ENCODE measurements at regions not wholly inside any gene's neighbourhood (a gene's known extent, or its start where the extent isn't known, plus 50 kb on each side); places are given as distances from the start of the nearest gene placed in this dataset.

- WGBS, 5 donors, result 67 to 75% (median 73%) methylated on average over 3 of the region's 3 CpGs
- no peak for DNase-seq
- intact Hi-C loops (cut with DNase I; ENCODE audit: low total_unique reads), result no loop called here
- Histone ChIP-seq H3K27ac (no peak overlapping the region), H3K4me1 (no peaks in the 10 kb centered on the region), H3K36me3 (no peaks in the 10 kb centered on the region), H3K27me3 (no peaks in the 10 kb centered on the region), H3K9me3 (no peaks in the 10 kb centered on the region), H3K4me3 (no peak overlapping the region)
- TF ChIP-seq EP300 (IDR thresholded peaks at IDR 0.05) (no peak), POLR2A (IDR thresholded peaks at IDR 0.05) (no peak), POLR2AphosphoS5 (IDR thresholded peaks at IDR 0.05) (no peak)
- TF ChIP-seq, protein P1, sequence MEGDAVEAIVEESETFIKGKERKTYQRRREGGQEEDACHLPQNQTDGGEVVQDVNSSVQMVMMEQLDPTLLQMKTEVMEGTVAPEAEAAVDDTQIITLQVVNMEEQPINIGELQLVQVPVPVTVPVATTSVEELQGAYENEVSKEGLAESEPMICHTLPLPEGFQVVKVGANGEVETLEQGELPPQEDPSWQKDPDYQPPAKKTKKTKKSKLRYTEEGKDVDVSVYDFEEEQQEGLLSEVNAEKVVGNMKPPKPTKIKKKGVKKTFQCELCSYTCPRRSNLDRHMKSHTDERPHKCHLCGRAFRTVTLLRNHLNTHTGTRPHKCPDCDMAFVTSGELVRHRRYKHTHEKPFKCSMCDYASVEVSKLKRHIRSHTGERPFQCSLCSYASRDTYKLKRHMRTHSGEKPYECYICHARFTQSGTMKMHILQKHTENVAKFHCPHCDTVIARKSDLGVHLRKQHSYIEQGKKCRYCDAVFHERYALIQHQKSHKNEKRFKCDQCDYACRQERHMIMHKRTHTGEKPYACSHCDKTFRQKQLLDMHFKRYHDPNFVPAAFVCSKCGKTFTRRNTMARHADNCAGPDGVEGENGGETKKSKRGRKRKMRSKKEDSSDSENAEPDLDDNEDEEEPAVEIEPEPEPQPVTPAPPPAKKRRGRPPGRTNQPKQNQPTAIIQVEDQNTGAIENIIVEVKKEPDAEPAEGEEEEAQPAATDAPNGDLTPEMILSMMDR (IDR thresholded peaks at IDR 0.05), result no peak
These were observed 99.9 kb upstream of the KCNN2 start for GRCh38 chr5:114261989-114262388.

- Histone ChIP-seq H3K27me3 (no peaks in the 10 kb centered on the region), H3K9me3 (no peaks in the 10 kb centered on the region), H3K4me3 (no peak overlapping the region), H3K4me1 (no peaks in the 10 kb centered on the region), H3K36me3 (no peaks in the 10 kb centered on the region), H3K27ac (no peak overlapping the region)
- 24 to 43% (median 38%) methylated on average over 2 of the region's 2 CpGs for WGBS, 5 donors
- intact Hi-C loops (cut with DNase I; ENCODE audit: low total_unique reads), result no loop called here
- no peak for TF ChIP-seq POLR2A (IDR thresholded peaks at IDR 0.05)
- TF ChIP-seq POLR2AphosphoS5 (IDR thresholded peaks at IDR 0.05), result no peak
- TF ChIP-seq, protein P1 (IDR thresholded peaks at IDR 0.05), result no peak
- no peak for TF ChIP-seq EP300 (IDR thresholded peaks at IDR 0.05)
- no peak for DNase-seq
These were observed 96.3 kb upstream of the KCNN2 start for GRCh38 chr5:114265432-114266060.

GRCh38 chr5:114266374-114266773 is 95.5 kb upstream of the KCNN2 start:
- intact Hi-C loops (cut with DNase I; ENCODE audit: low total_unique reads), result no loop called here
- 68 to 93% (median 83%) methylated on average over 1 of the region's 1 CpG for WGBS, 5 donors

DNA sequence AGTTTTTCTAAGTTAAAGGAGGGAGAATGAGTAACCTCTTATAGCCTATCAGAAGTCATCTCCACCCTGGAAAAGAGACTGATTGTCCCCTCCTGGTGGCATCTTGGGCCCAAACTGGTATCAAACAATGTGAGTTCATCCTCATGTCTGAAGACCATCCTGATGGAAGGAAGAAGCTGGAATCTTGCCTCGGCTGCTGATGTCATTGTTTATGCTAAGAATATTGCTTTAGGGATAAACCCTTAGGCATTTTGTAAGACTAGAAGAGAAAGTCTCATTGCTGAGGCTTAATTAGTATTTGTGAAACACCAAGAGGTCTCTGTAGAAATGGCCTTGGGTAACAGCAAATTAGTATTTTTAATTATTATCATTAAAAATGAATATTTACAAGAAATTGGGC is 65.7 kb upstream of the KCNN2 start:
- intact Hi-C loops (cut with DNase I; ENCODE audit: low total_unique reads), result no loop called here
- DNase-seq, result no peak
- Histone ChIP-seq H3K4me1 (no peaks in the 10 kb centered on the region), H3K36me3 (no peaks in the 10 kb centered on the region), H3K27ac (no peak overlapping the region), H3K27me3 (no peaks in the 10 kb centered on the region), H3K9me3 (no peaks in the 10 kb centered on the region), H3K4me3 (no peak overlapping the region)
- TF ChIP-seq POLR2AphosphoS5 (IDR thresholded peaks at IDR 0.05) (no peak), POLR2A (IDR thresholded peaks at IDR 0.05) (no peak), EP300 (IDR thresholded peaks at IDR 0.05) (no peak)
- TF ChIP-seq, protein P1 (IDR thresholded peaks at IDR 0.05), result no peak
- WGBS, 5 donors, result 56 to 81% (median 75%) methylated on average over 1 of the region's 1 CpG

More at GRCh38 chr5:114266374-114266773, 95.5 kb upstream of the KCNN2 start:
- H3K27me3 ChIP-seq, result no peaks in the 10 kb centered on the region
- no peak overlapping the region for H3K27ac ChIP-seq
- no peak for DNase-seq
- TF ChIP-seq POLR2AphosphoS5 (IDR thresholded peaks at IDR 0.05), result no peak
- TF ChIP-seq POLR2A (IDR thresholded peaks at IDR 0.05), result no peak
- no peak for TF ChIP-seq EP300 (IDR thresholded peaks at IDR 0.05)
- TF ChIP-seq, protein P1 (IDR thresholded peaks at IDR 0.05), result no peak
- no peaks in the 10 kb centered on the region for H3K36me3 ChIP-seq
- no peaks in the 10 kb centered on the region for H3K4me1 ChIP-seq
- H3K4me3 ChIP-seq, result no peak overlapping the region
- no peaks in the 10 kb centered on the region for H3K9me3 ChIP-seq
